ENCODE measurements at regions not wholly inside any gene's neighbourhood (a gene's known extent, or its start where the extent isn't known, plus 50 kb on each side); places are given as distances from the start of the nearest gene placed in this dataset.

DNA sequence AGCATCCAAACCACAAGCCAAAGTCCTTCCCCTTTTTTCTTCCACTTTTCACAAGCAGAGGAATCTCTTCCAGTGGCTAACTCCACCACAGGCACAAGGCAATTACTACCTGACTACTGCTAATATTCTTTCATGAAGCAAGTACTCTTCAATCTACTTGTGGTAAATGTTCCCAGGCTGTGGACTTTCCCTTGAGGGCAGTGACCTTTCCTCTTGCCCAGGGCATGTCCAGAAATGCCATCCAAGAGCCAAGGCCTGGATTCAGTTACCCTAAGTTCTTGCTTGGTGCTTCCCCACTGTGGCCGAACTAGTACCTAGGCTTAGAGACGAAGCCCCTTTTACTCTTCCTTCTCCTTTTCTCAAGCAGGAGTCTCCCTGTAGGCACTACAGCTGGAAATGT lies 400.7 kb downstream of the DCAF12L2 start:
- TF ChIP-seq POLR2AphosphoS5 (IDR thresholded peaks at IDR 0.05; ENCODE audit: borderline replicate concordance, low read depth, low read length), result no peak
- TF ChIP-seq EZH2 (IDR thresholded peaks at IDR 0.05), result no peak
